GM19328 (cell line): ENCODE measurements at regions not wholly inside any gene's neighbourhood (a gene's known extent, or its start where the extent isn't known, plus 50 kb on each side); places are given as distances from the start of the nearest gene placed in this dataset.
"Not testable (repeated sequence)": the region's sequence is repeated elsewhere in the genome, so short reads cannot be mapped to it uniquely, and the experiment has no call there.

Experiments
- ATAC-seq: cut with Tn5 transposase; IDR thresholded peaks from one replicate; pipeline ENCODE4 v1.9.1; 2021; ENCODE audit warnings: mild to moderate bottlenecking, moderate library complexity; ENCODE audit not compliant: unreplicated experiment

- ATAC-seq = peak; percentile 82
These were observed 125.4 kb upstream of the ANKH start for GRCh38 chr5:14996997-14997396.

GRCh38 chr5:14995229-14995628 lies 123.7 kb upstream of the ANKH start:
- ATAC-seq = no peak

DNA sequence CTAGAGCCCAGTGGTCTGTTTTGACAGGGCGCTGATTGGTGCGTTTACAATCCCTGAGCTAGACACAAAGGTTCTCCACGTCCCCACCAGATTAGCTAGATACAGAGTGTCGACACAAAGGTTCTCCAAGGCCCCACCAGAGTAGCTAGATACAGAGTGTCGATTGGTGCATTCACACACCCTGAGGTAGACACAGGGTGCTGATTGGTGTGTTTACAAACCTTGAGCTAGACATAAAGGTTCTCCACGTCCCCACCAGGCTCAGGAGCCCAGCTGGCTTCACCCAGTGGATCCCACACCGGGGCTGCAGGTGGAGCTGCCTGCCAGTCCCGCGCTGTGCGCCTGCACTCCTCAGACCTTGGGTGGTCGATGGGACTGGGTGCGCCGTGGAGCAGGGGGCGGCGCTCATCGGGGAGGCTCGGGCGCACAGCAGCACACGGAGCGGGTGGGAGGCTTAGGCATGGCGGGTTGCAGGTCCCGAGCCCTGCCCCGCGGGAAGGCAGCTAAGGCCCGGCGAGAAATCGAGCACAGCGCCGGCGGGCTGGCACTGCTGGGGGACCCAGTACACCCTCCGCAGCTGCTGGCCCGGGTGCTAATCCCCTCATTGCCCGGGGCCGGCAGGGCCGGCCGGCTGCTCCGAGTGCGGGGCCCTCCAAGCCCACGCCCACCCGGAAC lies 122.0 kb upstream of the ANKH start:
- ATAC-seq = not testable (repeated sequence)

GRCh38 chr5:14992751-14993458 lies 121.3 kb upstream of the ANKH start:
- ATAC-seq = not testable (repeated sequence)

DNA sequence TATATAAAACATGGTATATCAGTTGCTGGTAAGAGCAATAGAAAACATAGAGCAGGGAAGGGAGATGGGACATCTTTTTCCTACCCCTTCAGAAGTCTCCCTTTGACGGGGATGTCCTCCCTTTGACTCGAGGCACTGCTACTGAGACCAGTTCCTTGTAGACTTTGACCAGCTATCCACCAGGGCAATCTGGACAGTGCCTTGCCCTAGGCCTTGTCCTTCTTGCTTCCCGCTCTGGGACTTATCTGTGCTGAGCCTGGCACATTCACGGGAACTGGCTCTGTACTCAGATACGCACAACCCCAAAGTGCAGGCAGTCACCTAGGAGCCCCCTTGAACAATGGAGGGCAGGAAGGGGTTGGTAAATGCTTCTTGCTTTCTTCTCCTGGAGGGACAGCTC lies 116.6 kb upstream of the ANKH start:
- ATAC-seq = no peak

DNA sequence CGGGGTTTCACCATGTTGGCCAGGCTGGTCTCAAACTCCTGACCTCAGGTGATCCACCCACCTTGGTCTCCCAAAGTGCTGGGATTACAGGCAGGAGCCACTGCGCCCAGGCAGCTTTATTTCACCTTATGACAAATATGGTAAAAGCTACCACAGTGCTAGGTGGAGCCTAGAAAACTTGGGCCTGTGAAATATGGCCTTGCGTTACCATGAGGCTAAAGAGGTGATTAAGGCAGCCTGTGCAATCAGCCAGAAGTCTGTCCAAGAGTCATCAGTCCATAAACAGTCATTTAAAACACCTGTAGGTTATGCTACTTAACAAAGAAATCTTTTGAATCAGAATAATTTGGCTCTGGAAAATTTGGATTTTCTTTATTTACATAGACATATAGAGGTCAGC lies 114.8 kb upstream of the ANKH start:
- ATAC-seq = no peak

GRCh38 chr5:14983666-14984441 lies 112.3 kb upstream of the ANKH start:
- no peak for ATAC-seq

DNA sequence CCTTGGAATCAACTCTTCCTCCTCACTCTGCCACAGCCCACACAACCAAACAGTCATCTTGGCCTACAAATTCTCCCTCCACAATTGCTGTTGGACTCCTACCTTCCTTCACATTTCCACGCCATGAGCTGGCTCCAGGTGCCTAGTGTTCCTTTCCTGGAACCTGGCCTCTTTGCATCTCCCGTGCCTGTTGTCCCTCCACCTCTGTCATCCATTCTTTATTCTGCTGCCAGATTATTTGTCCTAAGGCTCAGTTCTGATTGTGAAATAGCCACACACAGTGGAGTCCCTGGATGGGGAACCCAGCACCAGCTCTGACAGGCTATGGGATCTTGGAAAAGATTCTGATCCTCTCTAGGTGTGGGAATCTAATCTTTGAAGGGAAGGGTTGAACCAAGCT lies 109.1 kb upstream of the ANKH start:
- ATAC-seq = no peak

DNA sequence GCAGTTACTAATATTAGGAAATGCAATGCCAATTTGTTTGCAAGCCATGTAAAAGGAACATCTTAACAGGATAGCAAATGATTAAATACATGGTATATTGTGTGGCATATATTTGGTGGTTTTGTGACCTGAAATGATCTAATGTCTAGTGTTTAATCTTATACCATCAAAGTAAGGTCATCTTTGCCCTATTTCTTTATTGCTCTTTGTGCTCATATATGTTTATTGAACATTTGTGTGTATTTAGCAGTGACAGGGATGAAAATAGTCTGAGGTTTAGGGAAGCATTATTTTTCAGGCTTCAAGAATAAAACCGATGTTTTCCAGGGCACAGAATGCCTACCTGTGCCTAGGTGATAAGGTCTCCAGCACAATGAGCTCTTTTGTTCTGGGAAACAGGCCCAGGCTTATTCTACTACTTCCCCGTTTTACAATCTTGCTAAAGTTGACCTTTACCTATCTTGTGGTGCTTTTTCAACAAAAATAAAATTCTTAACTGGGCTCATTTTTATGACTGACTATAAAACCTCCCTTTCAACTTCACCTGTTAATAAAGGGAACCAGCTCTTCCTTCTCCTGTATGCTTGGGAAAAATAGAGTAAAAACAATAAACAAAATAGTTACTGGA lies 105.6 kb upstream of the ANKH start:
- ATAC-seq = no peak

DNA sequence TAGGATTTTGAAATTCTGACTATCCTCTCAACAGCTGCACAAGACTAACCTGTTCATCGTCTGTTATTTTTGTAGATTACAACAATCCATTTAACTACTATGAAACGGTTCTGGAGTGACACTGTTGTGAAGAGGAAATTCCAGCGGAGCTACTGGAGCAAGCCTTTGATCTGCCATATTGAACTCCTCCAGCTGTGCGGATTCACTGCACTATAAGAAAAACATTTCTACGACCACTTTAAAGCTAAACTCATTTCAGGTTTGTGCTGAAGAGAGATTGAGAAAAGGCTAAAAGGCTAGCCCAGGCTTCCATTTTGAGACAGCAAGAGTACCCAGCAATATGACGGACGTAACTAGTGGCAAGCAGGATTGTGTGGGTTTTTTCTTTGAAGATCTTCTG lies 104.9 kb upstream of the ANKH start:
- ATAC-seq = no peak

- ATAC-seq = no peak
These were observed 100.3 kb upstream of the ANKH start for GRCh38 chr5:14971873-14972272.

DNA sequence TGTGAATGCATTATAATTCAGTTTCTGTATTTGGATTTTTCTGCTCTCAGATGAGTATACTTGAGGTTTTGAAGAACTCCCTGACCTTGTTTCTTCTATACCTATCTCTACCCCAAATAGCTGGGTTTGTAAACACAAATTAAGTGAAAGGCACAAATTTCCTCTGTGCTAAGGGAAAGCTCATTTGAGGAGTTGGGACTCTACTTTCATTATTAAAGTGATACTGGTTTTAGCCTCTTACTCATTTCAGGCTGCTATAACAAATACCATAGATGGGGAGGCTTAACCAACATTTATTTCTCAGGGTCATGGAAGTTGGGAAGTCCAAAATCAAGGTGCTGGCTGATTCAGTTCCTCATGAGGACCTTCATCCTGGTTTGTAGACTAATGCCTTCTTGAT lies 97.2 kb upstream of the ANKH start:
- ATAC-seq = no peak

DNA sequence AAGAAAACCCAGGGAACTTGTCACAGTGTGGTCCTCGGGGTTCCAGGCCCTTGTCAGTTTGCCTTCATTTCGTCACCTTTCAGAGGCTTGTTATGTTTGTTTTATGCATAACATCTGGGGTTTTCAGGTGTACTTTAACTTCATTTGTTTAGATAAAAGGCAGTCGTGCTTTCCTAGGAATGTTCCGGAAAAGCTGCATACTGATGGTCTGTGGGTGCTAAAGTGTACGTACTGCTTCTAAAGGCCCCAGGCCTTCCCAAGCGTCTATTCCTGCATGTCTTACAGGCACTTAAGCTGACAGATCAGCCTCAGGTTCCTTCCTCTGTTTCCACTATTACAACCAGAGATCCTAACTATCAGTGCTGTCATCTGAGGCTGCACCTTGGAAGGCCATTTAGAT lies 95.6 kb upstream of the ANKH start:
- ATAC-seq = no peak

GRCh38 chr5:14965815-14966214 lies 94.2 kb upstream of the ANKH start:
- no peak for ATAC-seq

DNA sequence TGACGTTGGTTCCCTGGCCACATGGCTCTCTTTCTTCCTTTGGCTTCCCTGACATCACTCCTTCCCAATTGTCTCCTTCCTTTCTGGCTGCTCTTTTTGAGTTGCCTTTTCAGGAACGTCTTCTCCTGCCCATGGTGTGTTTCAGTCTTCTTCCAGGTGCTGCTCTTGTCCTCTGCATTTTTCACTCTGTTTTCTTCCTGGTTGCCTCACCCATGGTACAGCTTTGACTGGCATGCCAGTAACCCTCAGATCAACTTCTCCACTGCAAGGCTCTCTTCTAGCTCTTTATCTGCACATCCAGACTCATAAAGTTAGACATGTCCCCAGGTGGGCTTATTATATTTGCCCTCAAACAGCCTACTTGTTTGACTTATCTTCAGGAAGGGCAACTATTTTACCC lies 91.0 kb upstream of the ANKH start:
- no peak for ATAC-seq

DNA sequence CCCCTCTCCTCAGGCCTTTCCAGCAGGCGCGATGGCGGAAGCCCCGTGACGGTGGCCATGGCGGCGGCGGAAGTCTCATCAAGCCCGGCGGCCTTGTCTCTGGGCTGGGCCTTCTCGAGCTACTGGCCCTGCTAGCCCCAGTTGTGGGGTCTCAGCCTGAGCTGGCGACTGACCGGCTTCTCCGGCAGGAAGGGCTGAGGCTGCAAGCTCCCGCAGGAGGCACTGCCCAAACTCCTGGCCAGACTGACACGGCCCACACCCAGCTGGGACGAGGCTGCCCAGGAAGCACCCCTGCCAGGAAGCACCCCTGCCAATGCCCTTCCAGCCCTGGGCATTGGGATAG lies 88.5 kb upstream of the ANKH start:
- no peak for ATAC-seq

GRCh38 chr5:14959399-14960119 lies 88.0 kb upstream of the ANKH start:
- no peak for ATAC-seq

DNA sequence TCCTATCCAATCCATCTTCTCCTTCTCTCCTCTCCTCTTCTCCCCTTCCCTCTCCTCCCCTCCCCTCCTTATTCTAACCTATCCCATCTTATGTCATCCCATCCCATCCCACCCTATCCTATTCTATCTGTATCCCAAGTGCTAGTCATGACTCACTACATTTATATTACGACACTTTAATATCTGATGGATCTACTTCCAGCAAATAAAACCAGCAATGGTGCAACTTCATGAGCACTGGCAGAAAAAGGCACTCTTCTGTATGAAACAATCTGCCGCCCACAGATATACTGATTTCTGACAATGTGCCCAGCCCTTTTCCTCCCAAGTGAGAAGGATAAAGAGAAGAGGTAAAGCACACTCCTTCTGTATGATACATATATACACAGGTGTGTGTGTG lies 86.6 kb upstream of the ANKH start:
- ATAC-seq = no peak

- ATAC-seq = no peak
These were observed 85.0 kb upstream of the ANKH start for GRCh38 chr5:14956423-14957046.

DNA sequence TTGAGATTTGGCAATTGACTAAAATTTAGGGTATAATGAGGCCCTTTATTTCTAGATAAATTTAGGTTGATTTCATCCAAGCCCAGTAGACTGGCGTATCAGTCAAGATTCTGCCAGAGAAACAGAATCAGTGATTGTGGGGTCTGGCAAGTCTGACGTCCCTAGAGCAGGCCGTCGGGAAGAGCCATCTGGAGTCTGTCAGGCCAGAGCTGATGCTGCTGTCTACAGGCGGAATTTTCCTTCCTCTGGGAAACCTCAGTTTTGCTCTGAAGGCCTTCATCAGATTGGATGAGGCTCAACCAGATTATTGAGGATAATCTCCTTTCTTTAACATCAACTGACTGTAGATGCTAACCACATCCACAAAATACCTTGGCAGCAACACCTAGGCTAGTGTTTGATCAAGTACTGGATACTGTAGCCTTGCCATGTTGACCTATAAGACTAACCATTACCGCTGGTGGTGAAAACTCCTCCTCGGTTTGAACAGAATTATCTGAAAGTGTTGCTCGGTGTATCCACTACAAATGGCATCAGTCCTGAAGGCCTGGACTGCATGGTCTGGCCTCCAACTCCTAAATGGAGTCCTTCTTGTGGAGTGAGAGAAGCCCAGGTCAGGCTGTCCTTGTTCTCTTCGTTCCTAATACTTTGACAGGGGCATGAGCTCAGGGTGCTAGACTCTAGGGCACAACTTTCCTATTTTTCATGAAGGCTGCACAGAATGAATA lies 83.2 kb upstream of the ANKH start:
- ATAC-seq = no peak
